B cell (primary cell): ENCODE measurements at regions not wholly inside any gene's neighbourhood (a gene's known extent, or its start where the extent isn't known, plus 50 kb on each side); places are given as distances from the start of the nearest gene placed in this dataset.
A peak's percentile ranks its signal among the peaks of the same experiment; 100 is the strongest.

Source experiments
- ATAC-seq: fragments of 200-7000 bp; cut with Tn5 transposase; one replicate; pipeline ENCODE4 v1.10.0; 2021; ENCODE audit warnings: low read depth, mild to moderate bottlenecking, moderate number of reproducible peaks, moderate library complexity
- CTCF ChIA-PET: fragments of 350-600 bp; sonication (Branson Sonifier 250); formaldehyde crosslinking; loops from one replicate; lab custom pipeline; 2021; ENCODE audit warnings: antibody characterized with exemption, inconsistent platforms; lab: Charles Lee
- POLR2A ChIA-PET: fragments of 350-600 bp; sonication (Branson Sonifier 250); formaldehyde crosslinking; loops from one replicate; lab custom pipeline; 2021; ENCODE audit warnings: antibody characterized with exemption; lab: Charles Lee
- DNase-seq: peaks from one replicate; pipeline ENCODE4 v3.0.0; 2013
- H2AFZ ChIP-seq: 2 replicates; pipeline ENCODE4 v1.6.1; 2012; ENCODE audit warnings: mild to moderate bottlenecking, low read depth, low read length; ENCODE audit not compliant: insufficient read depth, poor library complexity, severe bottlenecking
- H3K27ac ChIP-seq, 2 donors: 1 replicate in 1 of 2; 2 replicates in 1 of 2; pipeline ENCODE4 v1.5.1; 2012 to 2013; ENCODE audit warnings: low read length in 2 of 2, mild to moderate bottlenecking in 2 of 2, moderate library complexity in 1 of 2
- H3K27me3 ChIP-seq, 4 experiments: fragments of 200-600 bp in 1 of 4; sonication (generic) in 1 of 4; replicated peaks in 1 of 4; 1 replicate in 2 of 4; 2 replicates in 2 of 4; pipeline versions ENCODE4 v1.6.1 to v1.7.0; 2013 to 2016; ENCODE audit warnings: low read length in 3 of 4, mild to moderate bottlenecking in 2 of 4, mixed read lengths in 1 of 4, moderate library complexity in 1 of 4; ENCODE audit not compliant: insufficient read depth in 4 of 4, control insufficient read depth in 3 of 4; ENCODE audit errors: control extremely low read depth in 1 of 4
- H3K36me3 ChIP-seq, 2 experiments: replicated peaks in 1 of 2; 1 replicate in 1 of 2; 2 replicates in 1 of 2; pipeline versions ENCODE4 v1.6.1 to v1.7.1; 2013; ENCODE audit warnings: low read length in 1 of 2; ENCODE audit not compliant: insufficient read depth in 2 of 2, control insufficient read depth in 1 of 2; ENCODE audit errors: control extremely low read depth in 1 of 2, extremely low read depth in 1 of 2
- H3K4me1 ChIP-seq, 2 donors: fragments of 200-600 bp in 1 of 2; sonication (generic) in 1 of 2; 1 replicate in 1 of 2; 2 replicates in 1 of 2; pipeline versions ENCODE4 v1.5.1 to v1.6.1; 2013 to 2017; ENCODE audit warnings: low read length in 2 of 2; ENCODE audit not compliant: control insufficient read depth in 2 of 2, insufficient read depth in 2 of 2
- H3K4me2 ChIP-seq: replicated peaks from 2 replicates; pipeline ENCODE3; 2012; ENCODE audit warnings: mild to moderate bottlenecking, low read depth, low read length; ENCODE audit not compliant: poor library complexity, severe bottlenecking
- H3K4me3 ChIP-seq, 5 experiments: fragments of 200-600 bp in 1 of 5; sonication (generic) in 1 of 5; 1 replicate in 3 of 5; 2 replicates in 2 of 5; pipeline versions ENCODE4 v1.5.1 to v1.7.0; 2011 to 2016; ENCODE audit warnings: low read length in 4 of 5, mild to moderate bottlenecking in 4 of 5, low read depth in 2 of 5, control low read depth in 1 of 5, moderate library complexity in 1 of 5; ENCODE audit not compliant: insufficient read depth in 1 of 5; ENCODE audit errors: control extremely low read depth in 1 of 5, extremely low read depth in 1 of 5
- H3K79me2 ChIP-seq: fragments of 200-600 bp; sonication (generic); one replicate; pipeline ENCODE4 v1.6.0; 2016; ENCODE audit warnings: low read length; ENCODE audit not compliant: control insufficient read depth, insufficient read depth
- H3K9ac ChIP-seq: fragments of 200-600 bp; sonication (generic); 2 replicates; pipeline ENCODE4 v1.6.1; 2017; ENCODE audit warnings: mild to moderate bottlenecking, low read length, moderate library complexity
- H3K9me3 ChIP-seq, 3 donors: one replicate each; pipeline versions ENCODE4 v1.6.1 to v1.7.1; 2013; ENCODE audit warnings: low read length in 2 of 3; ENCODE audit not compliant: control insufficient read depth in 2 of 3, insufficient read depth in 1 of 3; ENCODE audit errors: control extremely low read depth in 1 of 3
- H4K20me1 ChIP-seq: 2 replicates; pipeline ENCODE4 v1.6.0; 2012; ENCODE audit warnings: mild to moderate bottlenecking, low read length; ENCODE audit not compliant: insufficient read depth, control insufficient read depth, poor library complexity, severe bottlenecking
- H3K27ac Mint-ChIP-seq: one replicate; pipeline ENCODE4 v1.8.0; 2021; ENCODE audit warnings: mixed read lengths
- H3K27me3 Mint-ChIP-seq: one replicate; pipeline ENCODE4 v1.8.0; 2021; ENCODE audit warnings: mixed read lengths
- H3K4me1 Mint-ChIP-seq: one replicate; pipeline ENCODE4 v1.8.0; 2021; ENCODE audit warnings: mixed read lengths
- H3K4me3 Mint-ChIP-seq: one replicate; pipeline ENCODE4 v1.8.0; 2021; ENCODE audit warnings: mixed read lengths
- H3K9me3 Mint-ChIP-seq: one replicate; pipeline ENCODE4 v1.8.0; 2022; ENCODE audit warnings: mixed read lengths; ENCODE audit not compliant: insufficient read depth
- EZH2 ChIP-seq: IDR thresholded peaks from 2 replicates; pipeline ENCODE4 v1.6.1; 2012; ENCODE audit warnings: borderline replicate concordance, low read depth, mild to moderate bottlenecking, moderate library complexity, low read length; ENCODE audit not compliant: insufficient read depth, poor library complexity, severe bottlenecking
- WGBS: methylation state at CpG from one replicate; pipeline ENCODE4 v1.1.5; 2013; ENCODE audit warnings: missing lambda C conversion rate; ENCODE audit not compliant: insufficient coverage; 5-methylcytosine and 5-hydroxymethylcytosine counted together
- intact Hi-C: fragments of 100-400 bp; cut with micrococcal nuclease; formaldehyde crosslinking; loops from one replicate; pipeline ENCODE4 v1.10.0; 2022
- TF ChIP-seq, protein P1 (sequence below): fragments of 200-600 bp; IDR thresholded peaks from one replicate; pipeline ENCODE4 v1.8.0; 2022; ENCODE audit warnings: antibody characterized with exemption, mild to moderate bottlenecking

DNA sequence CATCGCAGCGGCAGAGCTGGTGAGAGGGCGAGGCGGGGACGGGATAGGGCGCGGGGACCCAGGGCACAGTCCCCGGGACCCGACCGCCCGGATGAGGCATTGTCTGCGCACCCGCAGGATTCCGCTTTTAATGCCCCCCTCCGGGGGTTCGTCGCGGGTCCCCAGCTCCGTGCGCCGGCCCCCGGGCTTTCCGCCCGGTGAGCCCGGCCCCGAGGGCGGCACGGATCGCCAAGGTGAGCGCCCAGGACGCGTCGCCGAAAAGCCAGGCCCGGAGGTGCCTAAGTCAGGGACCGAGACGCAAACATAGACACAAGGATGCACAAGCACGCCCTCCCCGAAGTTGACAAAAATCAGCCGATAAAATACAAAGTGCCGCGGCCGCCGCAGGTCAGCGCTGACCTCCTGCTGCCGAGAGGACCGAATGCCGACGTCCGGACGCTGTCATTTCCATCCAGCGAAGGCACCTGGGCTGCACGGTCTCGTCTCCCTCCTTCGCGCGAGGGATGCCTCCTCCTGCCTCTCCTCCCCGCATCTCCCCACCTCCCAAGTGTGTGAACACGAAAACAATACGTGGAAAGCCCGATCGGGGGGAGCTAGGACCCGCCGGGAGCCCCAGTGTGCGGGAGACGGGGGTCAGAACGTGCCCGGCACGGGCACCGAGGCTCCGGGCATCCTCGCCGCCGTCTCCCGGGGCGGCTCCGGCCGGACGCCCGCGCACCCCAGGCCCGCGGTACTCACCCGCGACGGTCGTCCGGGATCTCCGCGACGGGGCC lies 101.1 kb upstream of the SOD1 start:
- Mint-ChIP-seq H3K4me1 (peaks cover 22% of the 10 kb centered on the region), H3K9me3 (no peaks in the 10 kb centered on the region), H3K27me3 (peaks cover 26% of the 10 kb centered on the region), H3K27ac (no peak overlapping the region), H3K4me3 (peak overlapping the region; percentile 85)
- Histone ChIP-seq H4K20me1 (no peaks in the 10 kb centered on the region), H3K9ac (peak overlapping the region; percentile 69), H3K4me3 (peak overlapping the region; percentile 53 to 78 (median 58)), H2AFZ (peak overlapping the region; percentile 84), H3K36me3 (no peaks in the 10 kb centered on the region), H3K27me3 (peaks cover 0 to 24% (median 12%) of the 10 kb centered on the region in 4 experiments), H3K9me3 (peaks cover 0 to 4% (median 0%) of the 10 kb centered on the region in 3 donors), H3K4me1 (peaks cover 20% of the 10 kb centered on the region in 2 donors), H3K79me2 (no peaks in the 10 kb centered on the region), H3K4me2 (peak overlapping the region; percentile 97), H3K27ac (no peak overlapping the region)
- ATAC-seq (no peak), DNase-seq (no peak)
- intact Hi-C loops: loop anchor here (1.0 to 2.0 kb wide), 2 partner anchors 51 to 100 kb away; partner anchors contain the start of gene SOD1
- CTCF ChIA-PET: interaction anchor here (0.7 to 2.4 kb wide), 4 partner anchors 23 to 426 kb away, joined by 3 to 15 read pairs (median 3); no protein-coding TSS in a partner anchor
- WGBS: under 1% methylated on average over 91 of the region's 91 CpGs
- POLR2A ChIA-PET: interaction anchor here (0.6 kb wide), 1 partner anchor 11 kb away, joined by 4 read pairs; no protein-coding TSS in a partner anchor
- TF ChIP-seq EZH2: no peak
- TF ChIP-seq, protein P1, sequence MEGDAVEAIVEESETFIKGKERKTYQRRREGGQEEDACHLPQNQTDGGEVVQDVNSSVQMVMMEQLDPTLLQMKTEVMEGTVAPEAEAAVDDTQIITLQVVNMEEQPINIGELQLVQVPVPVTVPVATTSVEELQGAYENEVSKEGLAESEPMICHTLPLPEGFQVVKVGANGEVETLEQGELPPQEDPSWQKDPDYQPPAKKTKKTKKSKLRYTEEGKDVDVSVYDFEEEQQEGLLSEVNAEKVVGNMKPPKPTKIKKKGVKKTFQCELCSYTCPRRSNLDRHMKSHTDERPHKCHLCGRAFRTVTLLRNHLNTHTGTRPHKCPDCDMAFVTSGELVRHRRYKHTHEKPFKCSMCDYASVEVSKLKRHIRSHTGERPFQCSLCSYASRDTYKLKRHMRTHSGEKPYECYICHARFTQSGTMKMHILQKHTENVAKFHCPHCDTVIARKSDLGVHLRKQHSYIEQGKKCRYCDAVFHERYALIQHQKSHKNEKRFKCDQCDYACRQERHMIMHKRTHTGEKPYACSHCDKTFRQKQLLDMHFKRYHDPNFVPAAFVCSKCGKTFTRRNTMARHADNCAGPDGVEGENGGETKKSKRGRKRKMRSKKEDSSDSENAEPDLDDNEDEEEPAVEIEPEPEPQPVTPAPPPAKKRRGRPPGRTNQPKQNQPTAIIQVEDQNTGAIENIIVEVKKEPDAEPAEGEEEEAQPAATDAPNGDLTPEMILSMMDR: no peak
